Heart left ventricle (tissue), 16 donors: ENCODE measurements at regions not wholly inside any gene's neighbourhood (a gene's known extent, or its start where the extent isn't known, plus 50 kb on each side); places are given as distances from the start of the nearest gene placed in this dataset.

ENCODE experiments used
- ATAC-seq, 4 donors: fragments of 200-7000 bp; cut with Tn5 transposase; one replicate each; pipeline ENCODE4 v1.9.1; 2020 to 2022; ENCODE audit warnings: moderate library complexity in 4 of 4, mild to moderate bottlenecking in 3 of 4, moderate number of reproducible peaks in 1 of 4
- DNase-seq, 5 donors: peaks; one replicate each; pipeline ENCODE4 v3.0.0-alpha.2; 2020
- H3K27ac ChIP-seq, 12 donors: fragments of 200-600 bp; sonication (generic) in 4 of 12; one replicate each; pipeline versions ENCODE4 v1.5.0 to v1.8.0; 2016 to 2022; ENCODE audit warnings: mild to moderate bottlenecking in 2 of 12
- H3K27me3 ChIP-seq, 9 donors: fragments of 200-600 bp; sonication (generic) in 2 of 9; one replicate each; pipeline versions ENCODE4 v1.5.1 to v1.8.0; 2016 to 2022; ENCODE audit warnings: mild to moderate bottlenecking in 3 of 9
- H3K36me3 ChIP-seq, 9 donors: fragments of 200-600 bp; sonication (generic) in 2 of 9; one replicate each; pipeline versions ENCODE4 v1.5.0 to v1.8.0; 2018 to 2022; ENCODE audit warnings: mild to moderate bottlenecking in 2 of 9
- H3K4me1 ChIP-seq, 12 donors: fragments of 200-600 bp; sonication (generic) in 4 of 12; one replicate each; pipeline versions ENCODE4 v1.5.0 to v1.8.0; 2016 to 2022; ENCODE audit warnings: mild to moderate bottlenecking in 3 of 12
- H3K4me3 ChIP-seq, 12 donors: fragments of 200-600 bp; sonication (generic) in 4 of 12; one replicate each; pipeline versions ENCODE4 v1.5.0 to v1.8.0; 2017 to 2022; ENCODE audit warnings: mild to moderate bottlenecking in 9 of 12, moderate library complexity in 4 of 12
- H3K9me3 ChIP-seq, 12 donors: fragments of 200-600 bp; sonication (generic) in 4 of 12; one replicate each; pipeline versions ENCODE4 v1.5.0 to v1.8.0; 2016 to 2022; ENCODE audit warnings: mild to moderate bottlenecking in 1 of 12
- CTCF ChIP-seq, 12 donors: fragments of 200-600 bp; sonication (generic) in 4 of 12; IDR thresholded peaks; one replicate each; pipeline versions ENCODE4 v1.5.0 to v1.8.0; 2018 to 2022; ENCODE audit warnings: antibody characterized with exemption in 12 of 12, mild to moderate bottlenecking in 5 of 12
- POLR2A ChIP-seq, 2 donors: fragments of 450-650 bp; IDR thresholded peaks; one replicate each; pipeline ENCODE4 v1.6.1; 2017; ENCODE audit warnings: antibody characterized with exemption in 2 of 2, mild to moderate bottlenecking in 2 of 2, moderate library complexity in 2 of 2
- WGBS, 4 donors: extraction: QIAGEN DNeasy Blood & Tissue Kit in 2 of 4; methylation state at CpG; one replicate each; pipeline versions ENCODE4 v1.1.5 to v1.1.7; 2013 to 2018; 5-methylcytosine and 5-hydroxymethylcytosine counted together
- intact Hi-C, 10 donors: fragments of 100-400 bp; cut with DNase I; formaldehyde crosslinking; loops; one replicate each; pipeline versions ENCODE4 v1.11.1 to v1.14.2; 2022
- donor health status: ischemic (EF 13 %, LVEDD 7.1; RV severe dilation, severe dysfunction).
- donor health status: healthy with polysubstance abuse.
- donor health status: DM: no; HTN: yes; CAD: no.
- donor health status: DM: no; HTN: no; CAD: no.
- donor health status: ischemic (EF 25% LVEDD 6.9; RV normal size, moderate dysfunction).
- donor health status: ischemic (EF 25% LVEDD 5.7; RV mildly dilated, moderate dysfunction).
- donor health status: healthy.
- donor health status: DM: yes; HTN: yes; CAD: no.
- donor health status: ischemic (EF 35%, LVEDD 5.7; RV mildly dilated, moderate dysfunction).
- donor health status: nonischemic (EF 11% LVEDD 7.7; RV severe dilation, severe dysfunction).
- donor health status: DM: yes; HTN: yes; CAD: no.
- donor health status: PGD.
- donor health status: ischemic (EF 29% LVEDD 5.4; RV normal size, mild dysfunction).
- donor health status: nonischemic (EF 23%, LVEDD 6.1; RV moderate dilation, normal function).

- WGBS, 4 donors: 29 to 40% (median 34%) methylated on average over 3 of the region's 3 CpGs
- no peaks in the 10 kb centered on the region for H3K9me3 ChIP-seq
- no peaks in the 10 kb centered on the region for H3K4me1 ChIP-seq
- ATAC-seq (no peak), DNase-seq (no peak)
- H3K4me3 ChIP-seq: no peak overlapping the region
- intact Hi-C loops: no loop called here
- no peak overlapping the region for H3K27ac ChIP-seq
- TF ChIP-seq CTCF (IDR thresholded peaks at IDR 0.05) (no peak), POLR2A (IDR thresholded peaks at IDR 0.05) (no peak)
- peaks cover 0 to 7% (median 0%) of the 10 kb centered on the region in 9 donors for H3K27me3 ChIP-seq
- no peaks in the 10 kb centered on the region for H3K36me3 ChIP-seq
These were observed 241.1 kb downstream of the SMAD2 start for GRCh38 chr18:47689371-47689770.

- WGBS, 4 donors: 61 to 79% (median 71%) methylated on average over 2 of the region's 2 CpGs
- H3K9me3 ChIP-seq: no peaks in the 10 kb centered on the region
- no peak for TF ChIP-seq POLR2A (IDR thresholded peaks at IDR 0.05)
- no peak for TF ChIP-seq CTCF (IDR thresholded peaks at IDR 0.05)
- peaks cover 0 to 4% (median 0%) of the 10 kb centered on the region in 9 donors for H3K27me3 ChIP-seq
- H3K4me1 ChIP-seq: no peaks in the 10 kb centered on the region
- no peak for DNase-seq
- ATAC-seq: no peak
- intact Hi-C loops: no loop called here
- no peaks in the 10 kb centered on the region for H3K36me3 ChIP-seq
- no peak overlapping the region for H3K4me3 ChIP-seq
- H3K27ac ChIP-seq: no peak overlapping the region
These were observed 243.7 kb downstream of the SMAD2 start for GRCh38 chr18:47686806-47687205.

GRCh38 chr18:47683774-47684173 is 246.7 kb downstream of the SMAD2 start:
- Histone ChIP-seq H3K4me1 (no peaks in the 10 kb centered on the region), H3K27me3 (no peaks in the 10 kb centered on the region), H3K9me3 (no peaks in the 10 kb centered on the region), H3K27ac (no peak overlapping the region), H3K36me3 (no peaks in the 10 kb centered on the region), H3K4me3 (no peak overlapping the region)
- intact Hi-C loops: no loop called here
- no peak for DNase-seq
- TF ChIP-seq CTCF (IDR thresholded peaks at IDR 0.05) (no peak), POLR2A (IDR thresholded peaks at IDR 0.05) (no peak)
- ATAC-seq: no peak

- 48 to 65% (median 60%) methylated on average over 3 of the region's 3 CpGs for WGBS, 4 donors
- no peak overlapping the region for H3K27ac ChIP-seq
- H3K27me3 ChIP-seq: no peaks in the 10 kb centered on the region
- H3K4me1 ChIP-seq: no peaks in the 10 kb centered on the region
- no peaks in the 10 kb centered on the region for H3K9me3 ChIP-seq
- intact Hi-C loops: no loop called here
- ATAC-seq: no peak
- H3K4me3 ChIP-seq: no peak overlapping the region
- H3K36me3 ChIP-seq: no peaks in the 10 kb centered on the region
- no peak for TF ChIP-seq CTCF (IDR thresholded peaks at IDR 0.05)
- no peak for TF ChIP-seq POLR2A (IDR thresholded peaks at IDR 0.05)
- no peak for DNase-seq
These were observed 247.6 kb downstream of the SMAD2 start for GRCh38 chr18:47682876-47683275.
